SK-N-SH treated with all-trans-retinoic acid at 6 μM for 48 hours (cell line): ENCODE measurements at regions not wholly inside any gene's neighbourhood (a gene's known extent, or its start where the extent isn't known, plus 50 kb on each side); places are given as distances from the start of the nearest gene placed in this dataset.

Experiments used
- ZFP30 ChIP-seq: fragments of 450-650 bp; formaldehyde crosslinking; IDR thresholded peaks from 2 replicates; pipeline ENCODE4 v1.5.0; 2022; ENCODE audit warnings: mild to moderate bottlenecking, moderate library complexity
- TF ChIP-seq, protein P1 (sequence below): fragments of 250-450 bp; sonication (Bioruptor Pico); IDR thresholded peaks from 2 replicates; pipeline ENCODE4 v1.8.0; 2020; ENCODE audit warnings: mild to moderate bottlenecking, moderate library complexity, borderline replicate concordance

GRCh38 chrX:84240848-84241565, 53.0 kb upstream of the RPS6KA6 start:
- TF ChIP-seq ZFP30, result no peak
- TF ChIP-seq, protein P1, sequence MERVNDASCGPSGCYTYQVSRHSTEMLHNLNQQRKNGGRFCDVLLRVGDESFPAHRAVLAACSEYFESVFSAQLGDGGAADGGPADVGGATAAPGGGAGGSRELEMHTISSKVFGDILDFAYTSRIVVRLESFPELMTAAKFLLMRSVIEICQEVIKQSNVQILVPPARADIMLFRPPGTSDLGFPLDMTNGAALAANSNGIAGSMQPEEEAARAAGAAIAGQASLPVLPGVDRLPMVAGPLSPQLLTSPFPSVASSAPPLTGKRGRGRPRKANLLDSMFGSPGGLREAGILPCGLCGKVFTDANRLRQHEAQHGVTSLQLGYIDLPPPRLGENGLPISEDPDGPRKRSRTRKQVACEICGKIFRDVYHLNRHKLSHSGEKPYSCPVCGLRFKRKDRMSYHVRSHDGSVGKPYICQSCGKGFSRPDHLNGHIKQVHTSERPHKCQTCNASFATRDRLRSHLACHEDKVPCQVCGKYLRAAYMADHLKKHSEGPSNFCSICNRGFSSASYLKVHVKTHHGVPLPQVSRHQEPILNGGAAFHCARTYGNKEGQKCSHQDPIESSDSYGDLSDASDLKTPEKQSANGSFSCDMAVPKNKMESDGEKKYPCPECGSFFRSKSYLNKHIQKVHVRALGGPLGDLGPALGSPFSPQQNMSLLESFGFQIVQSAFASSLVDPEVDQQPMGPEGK (CRISPR knock-in tag), result no peak
